ENCODE measurements at regions not wholly inside any gene's neighbourhood (a gene's known extent, or its start where the extent isn't known, plus 50 kb on each side); places are given as distances from the start of the nearest gene placed in this dataset.
"Not testable (repeated sequence)": the region's sequence is repeated elsewhere in the genome, so short reads cannot be mapped to it uniquely, and the experiment has no call there.

DNA sequence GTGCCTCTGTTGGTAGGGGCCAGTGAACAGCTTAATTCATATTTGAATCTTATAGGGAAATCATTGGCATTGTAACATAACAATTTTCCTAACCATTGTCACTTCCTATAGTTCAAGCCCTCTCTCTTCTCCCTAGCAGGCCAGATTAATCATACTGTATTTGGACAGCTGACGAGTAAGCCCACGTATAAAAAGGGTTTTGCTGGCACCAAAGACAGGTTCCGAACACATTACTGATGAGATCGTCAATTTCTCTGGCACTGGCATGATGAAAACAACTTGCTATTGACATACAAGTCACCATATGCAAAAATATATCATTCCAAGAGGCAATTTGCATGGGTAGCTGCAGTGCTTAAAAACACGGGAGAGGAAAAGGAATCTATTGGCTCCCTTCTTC is 891.1 kb upstream of the AUTS2 start:
- no peak for DNase-seq (ENCODE audit: low spot score)

DNA sequence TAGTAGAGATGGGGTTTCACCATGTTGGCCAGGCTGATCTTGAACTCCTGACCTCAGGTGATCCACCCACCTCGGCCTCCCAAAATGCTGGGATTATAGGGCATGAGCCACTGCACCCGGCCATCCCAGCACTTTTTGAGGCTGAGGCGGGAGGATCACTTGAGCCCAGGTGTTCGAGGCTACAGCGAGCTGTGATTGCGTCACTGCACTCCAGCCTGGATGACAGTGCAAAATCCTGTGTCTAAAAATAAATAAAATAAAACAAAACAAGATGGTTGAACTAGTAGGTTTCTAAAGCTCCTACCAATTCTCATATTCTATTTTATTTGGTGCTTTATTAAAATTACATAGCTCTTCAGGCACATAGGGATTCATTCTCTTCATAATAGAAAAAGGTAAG is 890.3 kb upstream of the AUTS2 start:
- DNase-seq (ENCODE audit: low spot score) = no peak

DNA sequence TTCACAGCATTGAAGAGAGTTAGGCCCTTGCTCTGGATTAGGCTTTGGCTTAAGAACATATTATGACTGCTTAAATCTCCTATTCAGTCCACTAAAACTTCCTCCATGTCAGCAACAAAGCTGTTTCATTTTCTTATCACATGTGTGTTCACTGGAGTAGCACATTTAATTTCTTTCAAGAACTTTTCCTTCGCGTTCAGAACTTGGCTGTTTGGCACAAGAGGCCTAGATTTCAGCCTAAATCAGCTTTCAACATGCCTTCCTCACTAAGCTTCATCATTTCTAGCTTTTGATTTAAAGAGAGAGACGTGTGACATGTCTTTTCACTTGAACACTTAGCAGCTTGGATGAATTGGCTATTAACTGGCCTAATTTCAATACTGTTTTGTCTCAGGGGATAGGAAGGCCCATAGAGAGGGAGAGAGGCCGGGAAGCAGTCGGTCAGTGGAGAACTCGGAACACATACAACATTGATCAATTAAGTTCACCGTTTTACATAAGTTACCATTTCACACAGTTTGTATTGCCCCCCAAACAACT is 885.2 kb upstream of the AUTS2 start:
- no peak for DNase-seq (ENCODE audit: low spot score)

DNA sequence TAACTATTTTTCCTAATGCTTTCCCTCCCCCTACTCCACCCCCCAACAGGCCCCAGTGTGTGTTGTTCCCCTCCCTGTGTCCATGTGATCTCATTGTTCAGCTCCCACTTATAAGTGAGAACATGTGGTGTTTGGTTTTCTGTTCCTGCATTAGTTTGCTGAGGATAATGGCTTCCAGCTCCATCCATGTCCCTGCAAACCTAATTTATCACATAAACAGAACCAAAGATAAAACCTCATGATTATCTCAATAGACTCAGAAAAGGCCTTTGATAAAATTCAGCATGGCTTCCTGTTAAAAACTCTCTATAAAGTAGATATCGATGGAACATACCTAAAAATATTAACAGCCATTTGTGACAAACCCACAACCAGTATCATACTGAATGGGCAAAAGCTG is 884.1 kb upstream of the AUTS2 start:
- not testable (repeated sequence) for DNase-seq (ENCODE audit: low spot score)

DNA sequence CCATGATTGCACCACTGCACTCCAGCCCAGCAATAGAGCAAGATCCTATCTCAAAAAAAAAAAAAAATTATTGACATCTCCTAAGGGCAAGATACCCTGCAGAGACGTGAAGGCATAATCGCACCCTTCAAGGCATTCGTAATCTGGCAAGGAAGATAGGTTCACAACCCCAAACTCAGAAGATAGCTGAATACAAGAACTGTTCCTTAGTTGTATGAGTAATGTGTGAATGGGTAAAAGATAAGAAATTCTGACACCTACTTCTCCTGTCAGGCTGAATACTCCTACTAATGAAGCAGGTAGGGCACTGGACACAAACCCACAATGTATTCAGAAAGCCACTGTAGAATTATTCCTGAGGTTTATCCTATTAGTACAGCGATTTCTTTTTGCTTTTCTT is 882.4 kb upstream of the AUTS2 start:
- no peak for DNase-seq (ENCODE audit: low spot score)

DNA sequence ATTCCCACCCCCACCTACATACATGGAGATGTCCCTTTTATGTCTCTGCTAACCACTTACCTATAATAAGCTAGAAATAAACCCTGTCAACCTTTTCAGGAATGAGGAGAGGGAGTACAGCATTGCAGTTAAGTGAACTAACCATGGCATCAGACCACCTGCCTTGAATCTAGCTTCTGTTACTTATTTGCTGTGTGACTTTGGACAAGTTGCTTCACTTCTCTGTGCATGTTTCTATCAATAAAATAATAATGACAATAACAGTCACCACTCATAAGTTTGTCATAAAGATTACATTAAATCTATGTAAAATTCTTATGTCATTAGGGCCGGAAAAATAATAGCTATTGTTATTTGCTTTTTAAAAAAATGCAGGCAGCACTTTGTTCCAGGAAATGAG is 881.1 kb upstream of the AUTS2 start:
- no peak for DNase-seq (ENCODE audit: low spot score)

DNA sequence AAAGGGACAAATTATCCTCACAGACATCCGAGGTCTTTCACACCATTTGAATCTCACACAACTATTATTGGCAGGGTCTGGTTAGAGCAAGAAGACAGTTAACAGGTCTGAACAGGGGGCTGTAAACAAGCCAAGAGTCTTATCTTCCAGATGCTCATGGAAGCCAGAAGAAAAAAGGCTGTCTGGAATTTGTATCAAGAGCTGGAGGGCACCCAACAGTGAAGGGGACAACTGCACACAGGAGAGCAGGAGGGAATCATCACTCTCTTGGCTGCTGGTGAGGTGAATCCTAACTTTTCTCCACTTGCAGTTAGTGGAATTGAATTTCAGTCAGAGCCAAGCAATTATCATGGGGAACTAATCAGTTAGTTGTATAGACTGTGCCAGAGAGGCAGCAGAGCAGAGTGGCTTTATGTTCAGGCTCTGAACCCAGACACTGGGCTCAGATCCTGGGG is 880.2 kb upstream of the AUTS2 start:
- DNase-seq (ENCODE audit: low spot score) = no peak

DNA sequence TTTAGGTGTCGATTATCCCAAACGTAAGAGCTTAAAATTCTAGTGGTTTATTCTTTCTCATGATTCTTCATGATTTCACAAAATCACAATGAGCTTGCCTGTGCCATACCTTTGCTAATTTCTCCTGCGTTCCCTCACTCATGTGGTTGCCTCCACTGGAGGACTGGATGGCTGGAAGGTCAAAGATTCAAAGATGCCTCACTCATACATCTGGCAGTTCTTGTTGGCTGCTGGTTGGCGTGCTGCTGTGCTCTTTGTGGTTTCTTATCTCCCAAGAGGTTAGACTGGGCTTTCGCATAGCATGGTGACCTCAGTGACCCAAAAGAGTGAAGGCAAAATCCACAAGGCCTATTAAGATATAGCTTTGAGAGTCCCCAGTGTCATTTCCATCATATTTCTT is 877.6 kb upstream of the AUTS2 start:
- no peak for DNase-seq (ENCODE audit: low spot score)

DNA sequence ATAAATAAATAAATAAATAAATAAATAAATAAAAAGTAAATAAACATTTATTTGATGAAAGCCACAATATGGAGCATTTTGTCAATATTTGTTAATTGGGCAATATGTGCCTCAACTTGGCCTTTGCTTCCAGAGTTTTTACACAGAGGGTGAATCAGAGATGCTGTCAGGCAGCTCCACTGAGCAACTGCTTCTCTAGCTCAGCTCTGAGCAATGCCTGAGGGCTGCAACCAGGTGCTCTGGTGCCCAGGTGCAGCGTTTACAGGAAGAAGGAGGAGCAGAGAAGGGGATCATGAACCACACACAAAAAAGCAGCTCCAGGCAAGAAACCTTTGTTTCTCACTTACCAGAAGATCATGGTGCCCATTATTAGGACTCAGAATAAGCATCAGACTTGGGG is 876.2 kb upstream of the AUTS2 start:
- DNase-seq (ENCODE audit: low spot score) = no peak

DNA sequence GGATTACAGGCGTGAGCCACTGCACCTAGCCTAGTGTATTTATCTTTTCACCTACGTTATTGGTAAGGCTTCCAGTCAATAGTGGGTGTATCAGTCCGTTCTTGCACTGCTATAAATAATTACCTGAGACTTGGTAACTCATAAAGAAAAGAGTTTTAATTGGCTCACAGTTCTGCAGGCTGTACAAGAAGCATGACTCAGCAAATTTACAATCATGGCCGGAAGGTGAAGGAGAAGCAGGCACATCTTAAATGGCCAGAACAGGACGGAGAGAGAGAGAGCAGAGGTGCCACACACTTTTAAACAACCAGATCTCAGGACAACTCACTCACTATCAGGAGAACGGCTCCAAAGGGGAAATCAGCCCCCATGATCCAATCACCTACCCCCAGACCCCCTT is 873.3 kb upstream of the AUTS2 start:
- DNase-seq (ENCODE audit: low spot score) = no peak

DNA sequence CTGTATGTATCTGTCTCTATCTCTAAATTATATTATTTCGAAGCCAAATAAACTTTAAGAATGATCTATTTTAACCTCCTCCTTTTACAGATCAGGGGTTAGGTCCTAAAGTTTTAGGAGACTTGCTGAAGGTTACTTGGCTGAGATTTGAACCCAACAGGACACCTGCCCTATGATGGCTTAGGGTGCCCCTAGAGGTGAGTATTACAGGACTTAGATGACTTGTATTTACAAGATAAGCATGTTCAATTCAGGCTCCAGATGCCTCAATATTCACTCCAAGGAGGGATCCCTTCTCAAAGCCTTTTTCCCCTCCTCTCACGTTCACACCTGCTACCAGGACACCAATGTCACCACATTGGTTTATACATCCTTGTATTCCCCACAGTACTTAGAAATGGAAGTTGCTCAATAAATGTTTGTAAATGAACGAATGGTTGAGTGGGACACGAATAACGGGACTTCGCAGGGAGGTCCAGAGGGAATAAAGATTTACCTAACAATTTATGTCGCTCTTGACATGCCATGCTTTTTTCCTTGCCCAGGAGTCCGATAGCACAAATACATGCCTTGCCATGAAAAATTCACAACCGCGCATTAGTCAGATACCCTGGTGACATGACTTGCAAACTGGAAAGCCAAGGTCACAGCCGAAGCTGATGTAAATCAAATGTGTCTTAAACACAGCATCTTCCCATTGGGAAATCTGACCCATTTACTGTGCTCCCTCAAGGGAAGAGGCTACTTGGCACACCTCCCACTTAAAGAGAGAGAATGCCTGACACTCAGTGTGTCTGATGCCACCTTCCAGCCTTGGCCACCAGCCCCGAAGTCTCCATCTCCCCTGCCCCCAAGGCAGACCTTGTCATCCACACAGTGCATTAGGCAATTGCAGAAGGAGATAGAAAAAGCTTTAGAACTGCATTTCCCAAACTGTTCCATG is 872.2 kb upstream of the AUTS2 start:
- DNase-seq (ENCODE audit: low spot score) = no peak

DNA sequence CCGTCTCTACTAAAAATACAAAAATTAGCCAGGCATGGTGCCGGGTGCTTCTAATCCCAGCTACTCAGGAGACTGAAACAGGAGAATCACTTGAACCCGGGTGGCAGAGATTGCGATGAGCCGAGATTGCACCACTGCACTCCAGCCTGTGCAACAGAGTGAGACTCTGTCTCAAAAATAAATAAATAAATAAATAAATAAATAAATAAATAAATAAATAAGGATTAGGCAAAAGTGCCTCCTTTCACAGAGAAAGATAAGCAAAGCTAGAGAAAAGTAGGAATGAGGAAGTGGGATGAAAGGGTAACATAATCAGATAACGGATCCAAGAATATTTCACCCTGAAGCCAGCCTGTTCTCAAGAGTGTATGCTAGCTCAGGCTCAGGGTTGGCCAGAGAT is 869.6 kb upstream of the AUTS2 start:
- not testable (repeated sequence) for DNase-seq (ENCODE audit: low spot score)

DNA sequence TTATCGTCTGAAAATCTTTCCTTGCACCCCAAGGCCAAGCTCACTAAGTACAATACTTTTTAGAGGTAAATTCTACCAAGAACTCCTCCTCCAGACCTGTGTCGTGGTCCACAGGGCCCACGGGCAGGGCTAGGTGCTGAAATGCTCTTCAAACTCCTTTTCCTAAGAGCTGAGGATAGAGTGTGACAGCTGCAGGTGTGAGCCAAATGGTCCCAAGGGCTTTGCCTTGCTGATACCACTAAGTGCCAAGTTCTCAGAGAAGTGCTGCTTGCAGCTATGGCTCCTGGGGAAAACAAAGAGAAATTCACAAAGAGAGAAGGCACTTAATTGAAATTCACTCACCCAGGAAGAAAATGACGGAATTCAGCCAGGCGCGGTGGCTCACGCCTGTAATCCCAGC is 868.9 kb upstream of the AUTS2 start:
- no peak for DNase-seq (ENCODE audit: low spot score)

DNA sequence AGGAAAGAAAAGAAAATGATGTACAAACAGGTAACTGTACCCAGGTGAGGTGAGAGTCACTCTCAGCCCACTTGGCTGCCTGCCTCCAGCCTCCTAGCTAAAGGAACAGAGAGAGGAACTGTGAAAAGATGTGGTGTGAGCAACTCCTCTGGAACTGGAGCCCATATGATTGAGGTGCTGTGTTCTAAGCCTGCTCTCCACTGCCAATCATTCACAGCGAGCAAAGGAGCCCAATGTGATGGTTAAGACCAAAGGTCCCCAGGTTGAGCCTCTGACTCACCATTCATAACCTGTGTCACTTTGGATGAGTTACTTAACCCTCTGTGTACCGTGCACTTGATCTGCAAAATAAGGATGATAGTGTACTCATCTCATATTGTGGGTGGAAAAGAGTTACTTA is 868.1 kb upstream of the AUTS2 start:
- no peak for DNase-seq (ENCODE audit: low spot score)

DNA sequence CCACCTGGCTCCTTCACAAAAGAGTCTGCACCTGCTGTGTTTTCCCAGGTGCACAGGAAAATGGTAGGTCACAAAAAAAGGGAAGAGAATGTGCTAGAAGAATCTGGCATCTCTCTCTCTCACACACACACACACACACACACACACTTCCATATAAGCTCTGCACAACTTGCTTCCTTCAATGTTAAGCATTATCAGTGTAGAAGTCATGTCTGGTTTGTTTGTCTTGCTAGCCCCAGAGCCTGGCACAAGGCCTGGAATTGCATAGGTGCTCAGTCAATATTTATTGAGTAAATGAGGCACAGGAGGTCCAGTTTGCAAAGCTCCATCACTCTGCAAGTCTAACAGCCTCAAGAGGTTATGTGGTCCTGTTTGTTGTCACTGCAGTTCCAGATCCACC is 867.3 kb upstream of the AUTS2 start:
- DNase-seq (ENCODE audit: low spot score) = no peak

DNA sequence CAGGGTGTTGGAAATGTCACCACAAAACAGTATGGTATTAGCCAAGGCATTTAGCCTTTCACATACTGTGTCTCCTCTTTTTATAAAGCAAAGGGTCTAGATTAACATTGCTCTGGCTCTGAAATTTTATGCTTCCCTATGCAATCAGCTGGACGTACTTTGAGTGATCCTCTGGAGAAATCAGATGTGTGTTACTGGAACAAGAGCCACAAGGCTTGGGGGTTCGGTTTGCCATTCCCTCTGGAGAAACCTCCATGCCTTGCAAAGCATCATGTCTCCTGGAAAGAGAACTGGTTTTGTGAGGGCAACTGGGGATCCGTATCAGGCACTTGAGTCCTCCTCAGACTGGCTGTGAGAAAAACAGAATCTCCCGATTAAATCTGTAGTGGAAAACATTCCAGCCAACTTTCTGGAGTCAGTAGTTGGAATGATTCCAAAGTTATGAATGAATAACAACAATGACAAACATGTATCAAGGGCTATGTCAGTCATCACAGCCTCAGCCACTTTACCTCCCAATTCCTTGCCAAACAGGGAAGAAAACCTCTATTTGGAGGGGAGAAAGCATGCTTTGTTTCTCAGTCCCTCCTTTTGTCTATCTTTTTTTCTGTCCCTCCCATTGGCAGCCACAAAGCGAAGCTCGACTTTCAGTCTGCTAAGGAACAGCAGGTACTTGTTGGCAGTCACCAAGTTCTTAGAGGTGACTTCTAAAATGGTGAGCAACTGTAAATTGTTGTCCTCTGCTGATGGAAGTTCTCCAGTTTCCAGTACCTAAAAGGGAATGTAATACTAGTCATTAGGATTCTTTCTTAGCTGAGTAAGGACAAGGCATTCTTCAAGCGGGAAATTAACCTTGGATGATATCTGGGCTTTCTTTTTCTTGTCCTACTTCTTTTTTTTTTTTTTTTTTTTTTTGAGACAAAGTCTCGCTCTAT is 864.8 kb upstream of the AUTS2 start:
- no peak for DNase-seq (ENCODE audit: low spot score)

DNA sequence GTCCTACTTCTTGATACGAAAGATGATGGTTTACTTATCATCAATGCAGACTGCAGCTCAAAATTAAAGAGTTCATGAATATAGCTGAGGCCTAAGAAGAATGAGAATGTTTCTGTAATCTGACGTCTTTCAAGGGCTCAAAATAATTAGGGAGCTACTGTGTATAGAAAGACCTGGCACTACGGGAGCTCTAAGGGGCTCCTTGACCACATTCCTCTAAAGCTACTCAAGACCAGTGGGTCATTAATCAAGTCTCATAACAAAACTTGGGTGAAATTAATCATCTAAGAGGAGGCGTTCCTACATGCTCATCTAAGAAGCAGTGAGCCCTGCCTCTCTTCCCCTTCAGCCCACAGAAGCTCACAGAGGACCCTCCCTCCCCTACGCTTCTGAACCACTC is 863.8 kb upstream of the AUTS2 start:
- DNase-seq (ENCODE audit: low spot score) = no peak

DNA sequence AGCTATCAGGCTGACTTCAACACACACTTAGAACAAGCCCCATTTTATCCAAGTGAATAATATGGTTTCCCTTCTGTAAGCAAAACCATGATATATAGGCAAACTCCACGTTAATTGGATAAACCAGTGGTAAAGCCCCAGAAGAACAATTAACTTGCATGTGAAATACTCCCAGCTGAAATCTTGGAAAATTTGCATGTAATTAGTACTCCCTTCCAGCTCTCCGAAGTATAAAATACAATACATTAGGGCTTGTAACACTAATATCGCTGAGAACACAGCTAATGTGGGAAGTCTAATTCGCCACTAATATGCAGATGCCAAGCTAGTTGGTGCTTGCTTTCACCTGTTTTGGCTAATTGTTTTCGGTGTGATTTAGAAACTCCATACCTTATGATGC is 859.0 kb upstream of the AUTS2 start:
- no peak for DNase-seq (ENCODE audit: low spot score)

DNA sequence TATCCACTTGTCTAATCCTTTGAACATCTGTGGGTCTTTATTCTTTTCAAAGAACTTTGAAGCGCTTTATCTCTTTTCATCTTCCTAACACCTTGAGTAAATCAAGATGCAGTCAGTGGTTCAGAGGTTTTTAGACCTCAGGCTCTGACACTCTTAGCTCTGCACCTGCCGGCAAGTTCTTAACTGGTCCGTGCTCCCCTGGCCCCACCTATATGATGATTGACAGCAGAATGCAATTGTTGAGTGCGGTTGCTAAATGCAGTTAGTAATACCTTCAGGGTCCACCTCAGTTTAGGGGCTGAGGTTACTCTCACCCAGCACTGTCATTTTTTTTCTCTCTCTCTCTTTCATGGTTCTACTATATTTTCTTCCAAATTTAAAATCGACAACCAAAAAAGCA is 854.2 kb upstream of the AUTS2 start:
- DNase-seq (ENCODE audit: low spot score) = no peak

DNA sequence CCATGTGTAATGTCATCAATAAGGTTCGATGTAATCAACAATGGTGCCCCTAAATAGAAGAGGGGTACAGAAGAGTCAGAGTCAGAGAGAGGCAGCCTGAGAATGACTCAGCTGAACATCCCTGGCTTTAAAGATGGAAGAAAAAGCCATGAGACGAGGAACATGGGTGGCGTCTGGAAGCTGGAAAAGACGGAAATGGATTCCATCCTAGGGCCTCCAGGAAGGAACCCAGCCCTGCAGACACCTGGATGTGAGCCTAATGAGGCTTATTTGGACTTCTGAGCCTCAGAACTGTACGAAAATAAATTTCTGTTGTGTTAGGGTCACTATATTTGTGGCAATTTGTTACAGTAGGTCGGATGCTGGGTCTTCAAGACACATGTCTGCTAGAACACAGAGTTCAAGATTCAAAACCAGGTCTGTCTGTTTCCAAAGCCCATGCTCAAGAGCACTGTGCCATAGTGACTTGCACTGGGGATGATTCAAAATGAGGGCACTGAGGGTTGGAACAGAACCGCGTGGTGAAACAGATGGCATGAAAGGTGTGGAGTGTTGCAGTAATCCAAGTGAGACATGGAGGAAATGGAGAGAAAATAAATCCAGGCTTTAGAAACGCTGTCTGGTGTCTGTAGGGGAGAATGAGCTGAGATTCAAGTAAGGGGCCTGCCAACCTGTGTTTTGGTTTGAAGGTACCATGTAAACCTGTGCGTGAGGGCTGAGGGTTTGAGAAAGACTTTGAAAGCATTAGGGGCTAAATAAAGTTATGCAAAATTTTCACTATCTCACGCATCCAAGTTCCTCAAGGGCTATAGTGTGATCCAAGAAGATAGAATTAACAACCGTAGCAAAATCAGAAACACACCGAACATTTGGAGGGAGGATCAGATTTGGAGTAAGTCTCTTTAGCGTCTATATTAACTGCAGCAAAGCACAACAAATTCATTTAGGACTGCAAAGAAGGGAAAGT is 849.1 kb upstream of the AUTS2 start:
- DNase-seq (ENCODE audit: low spot score) = no peak

DNA sequence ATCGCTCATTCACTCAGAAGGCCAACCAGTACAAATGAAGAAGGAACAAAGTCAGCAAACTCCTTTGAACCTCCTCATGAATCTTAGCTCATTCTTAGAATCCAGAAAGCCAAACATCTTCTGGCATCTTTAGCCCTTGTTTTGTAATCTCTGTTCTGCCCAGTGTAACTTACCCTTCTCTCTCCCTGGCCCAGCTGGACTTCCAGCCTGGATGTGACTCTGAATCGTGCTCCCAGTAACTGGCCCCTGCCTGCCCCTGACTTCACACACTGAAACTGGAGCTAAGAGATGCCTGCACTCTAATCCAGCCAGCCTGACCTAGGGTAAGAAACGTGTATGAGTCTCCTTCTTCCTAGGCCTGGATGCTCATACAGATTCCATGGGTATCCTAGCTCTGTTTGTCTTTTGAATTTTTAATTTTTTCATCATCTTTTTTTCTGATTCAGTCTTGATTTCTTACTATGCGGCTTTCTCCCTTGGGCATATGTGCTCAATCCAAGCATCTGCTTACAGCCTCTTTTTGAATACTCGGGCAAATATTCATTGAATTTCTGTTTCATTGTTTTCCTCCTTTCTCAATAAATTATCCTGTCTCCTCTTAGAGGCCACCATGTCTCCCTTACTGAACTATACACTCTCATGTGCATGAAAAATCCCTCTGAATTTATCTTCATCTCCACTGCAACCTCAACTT is 845.6 kb upstream of the AUTS2 start:
- no peak for DNase-seq (ENCODE audit: low spot score)
